ENCODE measurements at regions not wholly inside any gene's neighbourhood (a gene's known extent, or its start where the extent isn't known, plus 50 kb on each side); places are given as distances from the start of the nearest gene placed in this dataset.
A peak's percentile ranks its signal among the peaks of the same experiment; 100 is the strongest.
"Not testable (repeated sequence)": the region's sequence is repeated elsewhere in the genome, so short reads cannot be mapped to it uniquely, and the experiment has no call there.

DNA sequence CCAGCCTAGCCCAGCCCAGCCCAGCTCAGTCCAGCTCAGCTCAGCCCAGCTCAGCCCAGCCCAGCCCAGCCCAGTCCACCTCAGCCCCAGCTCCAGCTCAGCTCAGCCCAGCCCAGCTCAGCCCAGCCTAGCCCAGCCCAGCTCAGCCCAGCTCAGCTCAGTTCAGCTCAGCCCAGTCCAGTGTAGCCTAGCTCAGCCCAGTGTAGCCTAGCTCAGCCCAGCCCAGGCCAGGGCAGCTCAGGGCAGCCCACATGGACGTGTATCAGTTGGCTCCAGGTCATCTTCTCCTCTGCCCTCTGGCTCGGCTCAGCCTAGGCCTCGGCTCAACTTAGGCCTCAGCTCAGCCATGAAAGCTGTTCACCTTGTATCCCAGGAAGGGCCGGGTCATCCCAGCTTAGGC, 64.7 kb downstream of the TMEM121 start:
- DNase-seq (peak; percentile 42), ATAC-seq (ENCODE audit: low read depth) (no peak)
- TF ChIP-seq EZH2 (IDR thresholded peaks at IDR 0.05; ENCODE audit: borderline replicate concordance, insufficient read depth, low read depth, low read length, poor library complexity, severe bottlenecking), result no peak
- TF ChIP-seq, protein P1, sequence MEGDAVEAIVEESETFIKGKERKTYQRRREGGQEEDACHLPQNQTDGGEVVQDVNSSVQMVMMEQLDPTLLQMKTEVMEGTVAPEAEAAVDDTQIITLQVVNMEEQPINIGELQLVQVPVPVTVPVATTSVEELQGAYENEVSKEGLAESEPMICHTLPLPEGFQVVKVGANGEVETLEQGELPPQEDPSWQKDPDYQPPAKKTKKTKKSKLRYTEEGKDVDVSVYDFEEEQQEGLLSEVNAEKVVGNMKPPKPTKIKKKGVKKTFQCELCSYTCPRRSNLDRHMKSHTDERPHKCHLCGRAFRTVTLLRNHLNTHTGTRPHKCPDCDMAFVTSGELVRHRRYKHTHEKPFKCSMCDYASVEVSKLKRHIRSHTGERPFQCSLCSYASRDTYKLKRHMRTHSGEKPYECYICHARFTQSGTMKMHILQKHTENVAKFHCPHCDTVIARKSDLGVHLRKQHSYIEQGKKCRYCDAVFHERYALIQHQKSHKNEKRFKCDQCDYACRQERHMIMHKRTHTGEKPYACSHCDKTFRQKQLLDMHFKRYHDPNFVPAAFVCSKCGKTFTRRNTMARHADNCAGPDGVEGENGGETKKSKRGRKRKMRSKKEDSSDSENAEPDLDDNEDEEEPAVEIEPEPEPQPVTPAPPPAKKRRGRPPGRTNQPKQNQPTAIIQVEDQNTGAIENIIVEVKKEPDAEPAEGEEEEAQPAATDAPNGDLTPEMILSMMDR (IDR thresholded peaks at IDR 0.05), result no peak
- H3K4me3 ChIP-seq (ENCODE audit: control extremely low read depth in 1 of 5, extremely low read depth in 1 of 5, insufficient read depth in 1 of 5, low read depth in 2 of 5, low read length in 4 of 5), result no peak overlapping the region
- intact Hi-C loops (cut with micrococcal nuclease), result no loop called here
- H2AFZ ChIP-seq (ENCODE audit: insufficient read depth, low read depth, low read length, poor library complexity, severe bottlenecking), result no peak overlapping the region
- ChIA-PET POLR2A (interaction anchor here (0.6 to 1.5 kb wide), 2 partner anchors 271 to 582 kb away, joined by 4 to 6 read pairs; no protein-coding TSS in a partner anchor), CTCF (no interaction called here)
- no peak overlapping the region for H3K4me2 ChIP-seq (replicated peaks; ENCODE audit: low read depth, low read length, poor library complexity, severe bottlenecking)
- WGBS (ENCODE audit: insufficient coverage), result 92% methylated on average over 3 of the region's 4 CpGs
- no peak overlapping the region for H3K27ac ChIP-seq (ENCODE audit: low read length in 2 of 2)
- H4K20me1 ChIP-seq (ENCODE audit: control insufficient read depth, insufficient read depth, low read length, poor library complexity, severe bottlenecking), result no peaks in the 10 kb centered on the region
- H3K9me3 ChIP-seq (ENCODE audit: control extremely low read depth in 1 of 3, control insufficient read depth in 2 of 3, insufficient read depth in 1 of 3, low read length in 2 of 3), result peaks cover 0 to 14% (median 0%) of the 10 kb centered on the region in 3 donors
- Mint-ChIP-seq H3K4me3 (no peak overlapping the region), H3K4me1 (peaks cover 22% of the 10 kb centered on the region), H3K27me3 (no peaks in the 10 kb centered on the region), H3K27ac (peak overlapping the region; percentile 77), H3K9me3 (ENCODE audit: insufficient read depth) (no peaks in the 10 kb centered on the region)
- H3K4me1 ChIP-seq (ENCODE audit: control insufficient read depth in 2 of 2, insufficient read depth in 2 of 2, low read length in 2 of 2), result peaks cover 14 to 44% of the 10 kb centered on the region in 2 donors
- H3K36me3 ChIP-seq (replicated peaks in 1 of 2; ENCODE audit: control extremely low read depth in 1 of 2, control insufficient read depth in 1 of 2, extremely low read depth in 1 of 2, insufficient read depth in 2 of 2, low read length in 1 of 2), result no peaks in the 10 kb centered on the region
- no peaks in the 10 kb centered on the region for H3K79me2 ChIP-seq (ENCODE audit: control insufficient read depth, insufficient read depth, low read length)
- no peak overlapping the region for H3K9ac ChIP-seq (ENCODE audit: low read length)
- H3K27me3 ChIP-seq (replicated peaks in 1 of 4; ENCODE audit: control extremely low read depth in 1 of 4, control insufficient read depth in 3 of 4, insufficient read depth in 4 of 4, low read length in 3 of 4), result no peaks in the 10 kb centered on the region

DNA sequence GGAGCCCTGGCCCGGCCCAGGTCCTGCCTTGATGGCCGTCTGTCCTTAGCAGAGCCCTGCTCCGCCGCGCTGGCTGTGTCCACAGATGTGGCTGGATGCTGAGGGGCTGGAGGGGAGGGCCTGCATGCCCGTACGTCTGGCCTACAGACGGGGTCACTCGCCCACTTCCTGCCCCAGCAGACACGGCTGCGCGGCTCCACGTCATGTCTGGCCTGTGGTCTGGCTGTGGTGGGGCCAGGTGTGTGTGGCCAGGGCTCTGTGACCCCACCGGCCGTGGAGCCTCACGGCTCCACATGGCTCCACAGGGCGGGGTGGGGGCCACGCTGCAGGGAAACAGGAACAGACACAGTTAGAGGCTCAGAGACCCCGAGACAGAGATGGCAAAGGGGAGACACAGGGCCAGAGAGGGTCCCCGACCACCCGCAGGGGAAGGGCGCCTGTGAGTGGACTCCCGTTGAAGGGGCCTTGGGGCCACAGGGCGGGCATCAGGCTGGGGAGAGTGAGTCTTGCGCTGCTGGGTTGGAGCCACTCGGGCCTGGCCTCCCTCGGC, 65.5 kb downstream of the TMEM121 start:
- H3K27me3 ChIP-seq (replicated peaks in 1 of 4; ENCODE audit: control extremely low read depth in 1 of 4, control insufficient read depth in 3 of 4, insufficient read depth in 4 of 4, low read length in 3 of 4); H4K20me1 ChIP-seq (ENCODE audit: control insufficient read depth, insufficient read depth, low read length, poor library complexity, severe bottlenecking); H3K4me2 ChIP-seq (replicated peaks; ENCODE audit: low read depth, low read length, poor library complexity, severe bottlenecking); H3K36me3 ChIP-seq (replicated peaks in 1 of 2; ENCODE audit: control extremely low read depth in 1 of 2, control insufficient read depth in 1 of 2, extremely low read depth in 1 of 2, insufficient read depth in 2 of 2, low read length in 1 of 2); H3K9ac ChIP-seq (ENCODE audit: low read length); POLR2A ChIA-PET; H3K27me3 Mint-ChIP-seq; H3K4me3 Mint-ChIP-seq; CTCF ChIA-PET; intact Hi-C loops (cut with micrococcal nuclease); H3K9me3 Mint-ChIP-seq (ENCODE audit: insufficient read depth); H3K79me2 ChIP-seq (ENCODE audit: control insufficient read depth, insufficient read depth, low read length); H3K27ac ChIP-seq (ENCODE audit: low read length in 2 of 2); H3K4me3 ChIP-seq (ENCODE audit: control extremely low read depth in 1 of 5, extremely low read depth in 1 of 5, insufficient read depth in 1 of 5, low read depth in 2 of 5, low read length in 4 of 5); H2AFZ ChIP-seq (ENCODE audit: insufficient read depth, low read depth, low read length, poor library complexity, severe bottlenecking): not testable (repeated sequence)
- Histone ChIP-seq H3K4me1 (ENCODE audit: control insufficient read depth in 2 of 2, insufficient read depth in 2 of 2, low read length in 2 of 2) (peaks cover 14 to 37% of the 10 kb centered on the region in 2 donors), H3K9me3 (ENCODE audit: control extremely low read depth in 1 of 3, control insufficient read depth in 2 of 3, insufficient read depth in 1 of 3, low read length in 2 of 3) (peaks cover 0 to 14% (median 0%) of the 10 kb centered on the region in 3 donors)
- ATAC-seq (ENCODE audit: low read depth) (peak; percentile 53), DNase-seq (peak; percentile 40)
- Mint-ChIP-seq H3K4me1 (peaks cover 17% of the 10 kb centered on the region), H3K27ac (peak overlapping the region; percentile 63)
- WGBS (ENCODE audit: insufficient coverage), result 62% methylated on average over 23 of the region's 27 CpGs

DNA sequence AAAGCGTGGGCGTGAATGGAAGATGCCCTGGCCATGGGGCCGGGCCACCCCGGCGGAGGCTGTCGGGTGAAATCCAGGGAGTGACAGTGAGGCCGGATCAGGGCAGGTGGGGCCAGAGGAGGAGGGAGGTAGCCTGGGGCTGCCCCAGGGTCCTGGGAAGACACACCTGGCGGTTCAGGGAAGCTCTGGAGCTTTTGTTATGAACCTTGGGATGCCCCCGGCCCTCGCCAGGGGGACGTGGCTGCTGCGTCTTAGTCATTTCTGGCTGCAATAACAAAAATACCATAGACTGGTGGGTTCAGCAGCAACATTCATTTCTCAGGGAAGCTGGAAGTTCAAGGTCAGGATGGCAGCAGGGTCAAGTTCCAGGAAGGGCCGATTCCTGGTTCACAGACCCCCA, 66.3 kb downstream of the TMEM121 start:
- H3K27ac ChIP-seq (ENCODE audit: low read length in 2 of 2); H3K9me3 Mint-ChIP-seq (ENCODE audit: insufficient read depth); intact Hi-C loops (cut with micrococcal nuclease); H3K79me2 ChIP-seq (ENCODE audit: control insufficient read depth, insufficient read depth, low read length); H3K9ac ChIP-seq (ENCODE audit: low read length); H4K20me1 ChIP-seq (ENCODE audit: control insufficient read depth, insufficient read depth, low read length, poor library complexity, severe bottlenecking); ATAC-seq (ENCODE audit: low read depth); H3K27ac Mint-ChIP-seq; H3K4me2 ChIP-seq (replicated peaks; ENCODE audit: low read depth, low read length, poor library complexity, severe bottlenecking); H2AFZ ChIP-seq (ENCODE audit: insufficient read depth, low read depth, low read length, poor library complexity, severe bottlenecking); CTCF ChIA-PET; POLR2A ChIA-PET; H3K4me3 ChIP-seq (ENCODE audit: control extremely low read depth in 1 of 5, extremely low read depth in 1 of 5, insufficient read depth in 1 of 5, low read depth in 2 of 5, low read length in 4 of 5); H3K36me3 ChIP-seq (replicated peaks in 1 of 2; ENCODE audit: control extremely low read depth in 1 of 2, control insufficient read depth in 1 of 2, extremely low read depth in 1 of 2, insufficient read depth in 2 of 2, low read length in 1 of 2); H3K27me3 Mint-ChIP-seq; H3K4me3 Mint-ChIP-seq; H3K27me3 ChIP-seq (replicated peaks in 1 of 4; ENCODE audit: control extremely low read depth in 1 of 4, control insufficient read depth in 3 of 4, insufficient read depth in 4 of 4, low read length in 3 of 4): not testable (repeated sequence)
- peaks cover 15% of the 10 kb centered on the region for H3K4me1 Mint-ChIP-seq
- Histone ChIP-seq H3K4me1 (ENCODE audit: control insufficient read depth in 2 of 2, insufficient read depth in 2 of 2, low read length in 2 of 2) (peaks cover 14 to 29% of the 10 kb centered on the region in 2 donors), H3K9me3 (ENCODE audit: control extremely low read depth in 1 of 3, control insufficient read depth in 2 of 3, insufficient read depth in 1 of 3, low read length in 2 of 3) (peaks cover 0 to 14% (median 0%) of the 10 kb centered on the region in 3 donors)
- 91% methylated on average over 4 of the region's 13 CpGs for WGBS (ENCODE audit: insufficient coverage)
- DNase-seq, result peak; percentile 9
